ENCODE measurements at regions not wholly inside any gene's neighbourhood (a gene's known extent, or its start where the extent isn't known, plus 50 kb on each side); places are given as distances from the start of the nearest gene placed in this dataset.
A peak's percentile ranks its signal among the peaks of the same experiment; 100 is the strongest.
"Not testable (repeated sequence)": the region's sequence is repeated elsewhere in the genome, so short reads cannot be mapped to it uniquely, and the experiment has no call there.

GRCh38 chr3:30299674-30300385 lies 306.6 kb upstream of the TGFBR2 start:
- DNase-seq (ENCODE audit: low read depth): no peak

GRCh38 chr3:30300809-30301208 lies 305.6 kb upstream of the TGFBR2 start:
- no peak for DNase-seq (ENCODE audit: low read depth)

GRCh38 chr3:30302027-30302426 lies 304.4 kb upstream of the TGFBR2 start:
- peak; percentile 27 for DNase-seq (ENCODE audit: low read depth)

GRCh38 chr3:30303770-30304169 lies 302.6 kb upstream of the TGFBR2 start:
- DNase-seq (ENCODE audit: low read depth): no peak

- DNase-seq (ENCODE audit: low read depth): peak; percentile 52
Measured at GRCh38 chr3:30305021-30305420, 301.4 kb upstream of the TGFBR2 start.

GRCh38 chr3:30306896-30307295 lies 299.5 kb upstream of the TGFBR2 start:
- DNase-seq (ENCODE audit: low read depth): no peak

GRCh38 chr3:30307372-30307950 lies 298.9 kb upstream of the TGFBR2 start:
- no peak for DNase-seq (ENCODE audit: low read depth)

GRCh38 chr3:30308131-30308530 lies 298.3 kb upstream of the TGFBR2 start:
- DNase-seq (ENCODE audit: low read depth): peak; percentile 50

GRCh38 chr3:30309961-30310954 lies 296.1 kb upstream of the TGFBR2 start:
- no peak for DNase-seq (ENCODE audit: low read depth)

DNA sequence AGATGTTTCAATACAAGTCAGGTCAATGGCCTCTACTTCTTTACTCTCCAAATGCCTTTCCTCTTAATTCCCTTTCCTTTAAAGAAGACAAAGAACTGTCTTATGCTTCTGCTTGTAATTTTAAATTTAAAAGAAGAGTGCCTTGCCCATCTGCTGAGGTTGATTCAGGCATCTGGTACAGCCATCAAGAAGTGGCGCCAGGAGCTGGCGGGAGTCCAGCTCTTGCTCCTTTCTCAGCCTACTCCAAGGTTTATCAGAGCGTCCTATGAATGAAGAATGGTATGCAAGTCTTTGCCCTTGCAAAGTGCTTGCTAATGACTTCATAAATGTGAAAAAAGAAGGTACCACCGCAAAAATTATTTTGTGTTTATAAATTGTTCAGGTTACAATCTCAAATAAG lies 294.6 kb upstream of the TGFBR2 start:
- DNase-seq (ENCODE audit: low read depth): no peak

GRCh38 chr3:30313840-30314239 lies 292.6 kb upstream of the TGFBR2 start:
- DNase-seq (ENCODE audit: low read depth): no peak

DNA sequence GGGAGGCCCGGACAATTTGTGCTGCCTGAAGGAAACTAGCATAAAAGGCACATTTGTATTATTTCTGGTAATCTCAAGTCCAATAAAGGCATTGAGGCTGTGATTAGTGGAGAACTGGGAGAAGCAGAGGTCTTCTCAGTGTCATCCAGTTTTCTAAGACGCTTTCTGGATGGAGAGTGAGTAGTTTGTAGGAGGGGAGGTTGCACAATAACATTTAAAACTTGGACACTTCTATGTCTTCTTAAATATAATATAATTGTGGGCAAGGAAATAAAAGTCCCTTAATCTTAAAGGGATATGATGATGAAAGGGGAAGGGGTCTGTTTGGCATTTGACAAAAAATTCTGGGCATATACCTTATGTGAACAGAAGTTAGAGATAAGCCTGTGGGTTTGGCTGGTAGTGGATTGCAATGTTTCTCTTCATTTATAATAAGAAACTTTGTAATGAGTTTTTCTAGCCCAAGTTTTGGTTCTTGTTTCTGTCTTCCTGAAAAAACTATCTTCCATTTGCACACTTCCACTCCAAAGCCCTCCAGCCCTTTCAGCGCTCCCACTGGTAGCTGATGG lies 291.6 kb upstream of the TGFBR2 start:
- DNase-seq (ENCODE audit: low read depth): no peak

GRCh38 chr3:30315447-30315846 lies 291.0 kb upstream of the TGFBR2 start:
- DNase-seq (ENCODE audit: low read depth): peak; percentile 47

- DNase-seq (ENCODE audit: low read depth): no peak
Measured at GRCh38 chr3:30317561-30317960, 288.8 kb upstream of the TGFBR2 start.

- no peak for DNase-seq (ENCODE audit: low read depth)
Measured at GRCh38 chr3:30318110-30318509, 288.3 kb upstream of the TGFBR2 start.

DNA sequence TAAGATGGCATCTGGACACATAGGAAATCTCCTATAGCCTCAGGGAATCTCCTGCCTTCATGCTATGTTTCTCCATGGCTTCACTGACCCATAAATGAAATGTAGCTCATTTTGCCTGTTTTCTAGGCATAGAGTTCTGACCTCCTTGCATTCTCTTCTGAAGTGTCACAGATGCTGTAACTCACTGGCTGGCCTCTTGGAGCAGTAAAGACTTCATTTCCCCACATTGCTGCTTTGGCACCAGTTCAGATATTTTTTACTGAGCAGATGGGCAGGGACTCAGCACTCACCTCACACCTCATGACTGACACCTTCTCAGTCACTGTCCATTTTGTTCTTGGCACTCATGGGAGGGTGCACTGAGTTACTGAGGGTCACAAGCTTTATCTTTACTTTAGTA lies 286.7 kb upstream of the TGFBR2 start:
- DNase-seq (ENCODE audit: low read depth): peak; percentile 78

GRCh38 chr3:30320392-30320791 lies 286.0 kb upstream of the TGFBR2 start:
- no peak for DNase-seq (ENCODE audit: low read depth)

- no peak for DNase-seq (ENCODE audit: low read depth)
Measured at GRCh38 chr3:30321065-30321464, 285.3 kb upstream of the TGFBR2 start.

DNA sequence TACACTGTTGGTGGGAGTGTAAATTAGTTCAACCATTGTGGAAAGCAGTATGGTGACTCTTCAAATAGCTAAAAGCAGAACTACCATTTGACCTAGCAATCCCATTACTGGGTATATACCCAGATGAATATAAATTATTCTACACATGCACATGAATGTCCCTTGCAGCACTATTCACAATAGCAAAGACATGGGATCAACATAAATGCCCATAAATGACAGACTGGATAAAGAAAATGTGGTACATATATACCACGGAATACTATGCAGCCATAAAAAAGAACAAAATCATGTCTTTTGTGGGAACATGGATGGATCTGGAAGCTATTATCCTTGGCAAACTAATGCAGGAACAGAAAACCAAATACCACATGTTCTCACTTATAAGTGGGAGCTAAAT lies 282.8 kb upstream of the TGFBR2 start:
- not testable (repeated sequence) for DNase-seq (ENCODE audit: low read depth)

DNA sequence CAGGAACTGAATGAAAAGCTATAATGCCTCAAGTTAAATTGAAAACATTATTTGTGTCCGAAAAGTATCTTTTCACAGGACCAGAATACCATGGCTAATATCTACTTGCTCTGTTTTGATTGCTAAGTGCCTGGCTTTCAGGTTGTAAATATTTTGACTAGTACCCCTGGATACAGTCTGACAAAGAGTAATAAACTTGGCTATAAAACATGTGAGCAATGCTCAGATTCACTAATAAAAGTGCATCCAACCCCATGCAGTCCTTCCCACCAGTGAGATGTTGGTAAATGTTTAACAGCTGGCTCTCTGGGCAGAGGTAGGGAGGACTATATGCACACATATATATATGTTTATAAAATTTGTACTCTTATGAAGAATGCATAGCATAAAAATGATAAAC lies 281.8 kb upstream of the TGFBR2 start:
- DNase-seq (ENCODE audit: low read depth): no peak

DNA sequence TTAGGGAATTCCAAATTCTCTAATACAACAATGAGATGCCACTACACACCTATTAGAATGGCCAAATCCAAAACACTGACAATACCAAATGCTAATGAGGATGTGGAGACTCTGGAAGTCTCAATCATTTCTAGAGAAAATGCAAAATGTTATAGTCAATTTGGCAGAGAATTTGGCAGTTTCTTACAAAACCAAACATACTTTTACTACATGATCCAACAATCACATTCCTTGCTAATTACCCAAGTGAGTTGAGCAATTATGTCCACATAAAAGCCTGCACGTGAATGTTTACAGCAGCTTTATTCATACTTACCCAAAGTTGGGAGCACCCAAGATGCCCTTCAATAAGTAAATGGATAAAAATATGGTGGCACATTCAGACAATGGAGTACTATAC lies 278.4 kb upstream of the TGFBR2 start:
- not testable (repeated sequence) for DNase-seq (ENCODE audit: low read depth)

- not testable (repeated sequence) for DNase-seq (ENCODE audit: low read depth)
Measured at GRCh38 chr3:30328935-30329334, 277.5 kb upstream of the TGFBR2 start.
